ENCODE measurements at regions not wholly inside any gene's neighbourhood (a gene's known extent, or its start where the extent isn't known, plus 50 kb on each side); places are given as distances from the start of the nearest gene placed in this dataset.

GRCh38 chr13:32923725-32924124 is 92.5 kb upstream of the KL start:
- TF ChIP-seq CTCF (IDR thresholded peaks at IDR 0.05) (no peak), REST (IDR thresholded peaks at IDR 0.05; ENCODE audit: insufficient read depth in 1 of 2, low read depth in 2 of 2, low read length in 1 of 2) (no peak), POLR2AphosphoS5 (IDR thresholded peaks at IDR 0.05; ENCODE audit: low read depth, low read length) (no peak), TCF7L2 (IDR thresholded peaks at IDR 0.05; ENCODE audit: low read depth, low read length) (no peak)

All from Panc1 (cell line).